HCT116 (cell line): ENCODE measurements at regions not wholly inside any gene's neighbourhood (a gene's known extent, or its start where the extent isn't known, plus 50 kb on each side); places are given as distances from the start of the nearest gene placed in this dataset.

Experiments used
- ATAC-seq: fragments of 200-7000 bp; cut with Tn5 transposase; 2 replicates; pipeline ENCODE4 v1.9.1; 2020; ENCODE audit warnings: mild to moderate bottlenecking, moderate library complexity
- BruUV-seq: library from RNA; stranded (reverse); fragments of 400-500 nt; replicated peaks from 2 replicates; lab custom pipeline; 2021; lab: Mats Ljungman, UMichigan
- CTCF ChIA-PET: fragments of 300-600 bp; sonication (Branson Sonifier 250); formaldehyde crosslinking; loops from one replicate; lab custom pipeline; 2021; ENCODE audit warnings: antibody characterized with exemption; lab: Charles Lee
- POLR2A ChIA-PET: fragments of 300-600, 350-600 bp; sonication (Branson Sonifier 250); formaldehyde crosslinking; loops from one replicate; lab custom pipeline; 2021; ENCODE audit warnings: antibody characterized with exemption; lab: Charles Lee
- RAD21 ChIA-PET, 2 experiments: fragments of 300-600 bp; sonication (Branson Sonifier 250); formaldehyde crosslinking; loops; one replicate each; lab custom pipeline; 2023; ENCODE audit warnings: low total read pairs in 2 of 2; ENCODE audit not compliant: uncharacterized antibody in 2 of 2, unreplicated experiment in 2 of 2, low non-redundant PET in 1 of 2; lab: Charles Lee
- DNase-seq: peaks from one replicate; pipeline ENCODE4 v3.0.0-alpha.2; 2010; ENCODE audit warnings: low read depth, low spot score
- H2AFZ ChIP-seq: fragments of 200-600 bp; shearing (Covaris generic), sonication (generic); 2 replicates; pipeline ENCODE4 v1.6.1; 2017; ENCODE audit warnings: low read depth, mixed run types, mixed read lengths, antibody characterized with exemption, low read length; ENCODE audit not compliant: poor library complexity, severe bottlenecking
- H3K27ac ChIP-seq: 2 replicates; pipeline ENCODE4 v1.5.1; 2012; ENCODE audit warnings: low read depth, low read length
- H3K27me3 ChIP-seq: fragments of 200-600 bp; sonication (generic); 2 replicates; pipeline ENCODE4 v1.6.1; 2016; ENCODE audit warnings: mixed run types, low read length, mixed read lengths; ENCODE audit not compliant: insufficient read depth
- H3K36me3 ChIP-seq, 2 experiments: fragments of 200-500 bp in 1 of 2; fragments of 200-600 bp in 1 of 2; sonication (Bioruptor generic) in 1 of 2; sonication (generic) in 1 of 2; 2 replicates each; pipeline versions ENCODE4 v1.5.1 to v1.6.1; 2014 to 2016; ENCODE audit warnings: low read length in 2 of 2, inconsistent platforms in 1 of 2, mixed read lengths in 1 of 2, mixed run types in 1 of 2; ENCODE audit not compliant: insufficient read depth in 2 of 2, control insufficient read depth in 1 of 2
- H3K4me1 ChIP-seq, 2 experiments: fragments of 200-600 bp in 1 of 2; sonication (generic) in 1 of 2; 2 replicates each; pipeline versions ENCODE4 v1.5.1 to v1.6.1; 2012 to 2017; ENCODE audit warnings: low read length in 2 of 2, inconsistent platforms in 1 of 2, mild to moderate bottlenecking in 1 of 2, mixed read lengths in 1 of 2, mixed run types in 1 of 2, moderate library complexity in 1 of 2; ENCODE audit not compliant: insufficient read depth in 2 of 2, control insufficient read depth in 1 of 2
- H3K4me2 ChIP-seq: fragments of 200-600 bp; sonication (generic); 2 replicates; pipeline ENCODE4 v1.6.1; 2017; ENCODE audit warnings: mixed run types, low read length, mixed read lengths
- H3K4me3 ChIP-seq, 2 experiments: fragments of 200-600 bp in 1 of 2; sonication (generic) in 1 of 2; replicated peaks in 1 of 2; 2 replicates each; pipeline ENCODE4 v1.5.1; 2011 to 2016; ENCODE audit warnings: low read length in 2 of 2, control low read depth in 1 of 2, low read depth in 1 of 2, mild to moderate bottlenecking in 1 of 2, mixed read lengths in 1 of 2, mixed run types in 1 of 2
- H3K79me2 ChIP-seq: fragments of 200-600 bp; sonication (generic); 2 replicates; pipeline ENCODE4 v1.6.1; 2017; ENCODE audit warnings: mild to moderate bottlenecking, mixed run types, low read length, moderate library complexity, mixed read lengths; ENCODE audit not compliant: insufficient read depth
- H3K9ac ChIP-seq: fragments of 200-600 bp; sonication (generic); 2 replicates; pipeline ENCODE4 v1.6.1; 2016; ENCODE audit warnings: low read length, mixed read lengths
- H3K9me2 ChIP-seq: fragments of 200-600 bp; sonication (generic), shearing (Covaris generic); 2 replicates; pipeline ENCODE4 v1.6.1; 2017; ENCODE audit warnings: mixed run types, mild to moderate bottlenecking, moderate library complexity; ENCODE audit not compliant: insufficient read depth
- H3K9me3 ChIP-seq, 2 experiments: fragments of 200-500 bp in 1 of 2; fragments of 200-600 bp in 1 of 2; sonication (Bioruptor generic) in 1 of 2; sonication (generic) in 1 of 2; 2 replicates each; pipeline ENCODE4 v1.6.1; 2014 to 2017; ENCODE audit warnings: low read length in 2 of 2, mixed read lengths in 2 of 2, inconsistent platforms in 1 of 2, low read depth in 1 of 2, mild to moderate bottlenecking in 1 of 2, mixed run types in 1 of 2, moderate library complexity in 1 of 2; ENCODE audit not compliant: control insufficient read depth in 1 of 2, insufficient read depth in 1 of 2
- H4K20me1 ChIP-seq: fragments of 200-600 bp; sonication (generic), shearing (Covaris generic); 2 replicates; pipeline ENCODE4 v1.6.1; 2017; ENCODE audit warnings: mixed run types, mild to moderate bottlenecking, moderate library complexity; ENCODE audit not compliant: insufficient read depth
- CEBPB ChIP-seq: IDR thresholded peaks from 2 replicates; pipeline ENCODE4 v1.6.1; 2012; ENCODE audit warnings: low read depth
- EGR1 ChIP-seq: IDR thresholded peaks from 2 replicates; pipeline ENCODE4 v1.6.1; 2012; ENCODE audit warnings: low read depth
- FOSL1 ChIP-seq: IDR thresholded peaks from 2 replicates; pipeline ENCODE4 v1.6.1; 2012; ENCODE audit warnings: low read depth
- JUND ChIP-seq: IDR thresholded peaks from 2 replicates; pipeline ENCODE4 v1.6.1; 2012
- RAD21 ChIP-seq: IDR thresholded peaks from 2 replicates; pipeline ENCODE4 v1.6.1; 2012; ENCODE audit warnings: low read depth, mild to moderate bottlenecking
- SIN3A ChIP-seq: IDR thresholded peaks from 2 replicates; pipeline ENCODE4 v1.6.1; 2012; ENCODE audit warnings: low read depth
- TCF7L2 ChIP-seq: IDR thresholded peaks from 2 replicates; pipeline ENCODE4 v1.7.0; 2011; ENCODE audit warnings: borderline replicate concordance, inconsistent platforms; ENCODE audit not compliant: insufficient read depth, insufficient read length; ENCODE audit errors: extremely low read depth
- YY1 ChIP-seq: IDR thresholded peaks from 2 replicates; pipeline ENCODE4 v1.6.1; 2011; ENCODE audit warnings: low read length, low read depth, moderate library complexity, mild to moderate bottlenecking; ENCODE audit not compliant: insufficient replicate concordance; ENCODE audit errors: extremely low read depth
- ZFX ChIP-seq: fragments of 450-650 bp; IDR thresholded peaks from 2 replicates; pipeline ENCODE4 v1.6.1; 2017
- ZNF274 ChIP-seq: fragments of 200-500 bp; sonication (Bioruptor generic); IDR thresholded peaks from 2 replicates; pipeline ENCODE4 v1.6.1; 2014; ENCODE audit warnings: mild to moderate bottlenecking, low read depth, low read length, inconsistent platforms
- intact Hi-C: fragments of 100-400 bp; cut with micrococcal nuclease; formaldehyde crosslinking; loops from 2 replicates; pipeline ENCODE4 v1.10.0; 2022
- TF ChIP-seq, protein P1 (sequence below): IDR thresholded peaks from 2 replicates; pipeline ENCODE4 v1.6.1; 2012
- TF ChIP-seq, protein P2 (sequence below): IDR thresholded peaks from 2 replicates; pipeline ENCODE4 v1.6.1; 2011; ENCODE audit warnings: mild to moderate bottlenecking, low read length, moderate library complexity; ENCODE audit not compliant: insufficient replicate concordance; ENCODE audit errors: extremely low read depth
- TF ChIP-seq, protein P3 (sequence below): IDR thresholded peaks from 2 replicates; pipeline ENCODE4 v1.6.1; 2012; ENCODE audit warnings: low read depth

DNA sequence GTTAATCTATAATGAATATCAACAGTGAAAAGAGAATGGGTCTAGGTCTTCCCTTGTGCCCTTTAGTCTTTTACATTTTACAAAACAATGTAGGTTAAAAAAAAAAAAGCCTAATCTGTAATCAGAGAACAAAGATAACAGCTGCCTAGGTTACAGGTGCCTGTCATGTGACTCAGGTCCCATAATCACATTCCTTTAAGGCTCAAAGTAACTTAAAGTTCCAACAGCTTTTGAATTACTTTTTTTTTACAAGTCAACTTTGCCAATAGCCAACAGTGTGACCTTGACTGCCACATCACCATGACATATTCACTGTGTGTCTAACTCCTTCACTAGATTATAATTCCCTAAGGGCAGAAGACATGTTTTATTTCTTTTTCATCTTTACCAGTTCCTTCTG, 237.0 kb upstream of the API5 start (continued):
- TF ChIP-seq ZNF274 (no peak), RAD21 (no peak), JUND (no peak), ZFX (no peak)
- TF ChIP-seq, protein P1, sequence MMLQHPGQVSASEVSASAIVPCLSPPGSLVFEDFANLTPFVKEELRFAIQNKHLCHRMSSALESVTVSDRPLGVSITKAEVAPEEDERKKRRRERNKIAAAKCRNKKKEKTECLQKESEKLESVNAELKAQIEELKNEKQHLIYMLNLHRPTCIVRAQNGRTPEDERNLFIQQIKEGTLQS: no peak
- TF ChIP-seq, protein P2, sequence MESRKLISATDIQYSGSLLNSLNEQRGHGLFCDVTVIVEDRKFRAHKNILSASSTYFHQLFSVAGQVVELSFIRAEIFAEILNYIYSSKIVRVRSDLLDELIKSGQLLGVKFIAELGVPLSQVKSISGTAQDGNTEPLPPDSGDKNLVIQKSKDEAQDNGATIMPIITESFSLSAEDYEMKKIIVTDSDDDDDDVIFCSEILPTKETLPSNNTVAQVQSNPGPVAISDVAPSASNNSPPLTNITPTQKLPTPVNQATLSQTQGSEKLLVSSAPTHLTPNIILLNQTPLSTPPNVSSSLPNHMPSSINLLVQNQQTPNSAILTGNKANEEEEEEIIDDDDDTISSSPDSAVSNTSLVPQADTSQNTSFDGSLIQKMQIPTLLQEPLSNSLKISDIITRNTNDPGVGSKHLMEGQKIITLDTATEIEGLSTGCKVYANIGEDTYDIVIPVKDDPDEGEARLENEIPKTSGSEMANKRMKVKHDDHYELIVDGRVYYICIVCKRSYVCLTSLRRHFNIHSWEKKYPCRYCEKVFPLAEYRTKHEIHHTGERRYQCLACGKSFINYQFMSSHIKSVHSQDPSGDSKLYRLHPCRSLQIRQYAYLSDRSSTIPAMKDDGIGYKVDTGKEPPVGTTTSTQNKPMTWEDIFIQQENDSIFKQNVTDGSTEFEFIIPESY: no peak

DNA sequence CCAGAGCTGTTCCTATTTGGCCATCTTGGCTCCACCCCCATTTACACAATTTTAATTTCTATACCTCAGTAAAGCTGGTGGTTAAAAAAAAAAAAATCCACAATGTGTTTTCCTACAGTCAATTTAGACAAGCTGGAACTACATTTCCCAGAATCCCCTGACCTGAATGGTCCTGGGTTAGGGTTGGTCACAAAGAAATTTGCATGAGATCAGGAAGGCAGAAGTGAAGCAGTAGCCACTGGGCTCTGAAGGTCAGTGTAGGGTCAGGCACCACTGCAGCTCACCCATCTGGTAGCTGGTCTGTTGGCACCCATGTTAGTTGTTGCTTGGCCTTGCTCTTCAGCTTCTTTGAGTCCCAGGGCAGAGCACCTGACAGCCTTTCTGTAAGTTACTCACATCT, 210.7 kb upstream of the API5 start:
- TF ChIP-seq, protein P2: no peak
- TF ChIP-seq EGR1 (no peak), YY1 (no peak), CEBPB (no peak), SIN3A (no peak), FOSL1 (no peak), TCF7L2 (no peak)
- TF ChIP-seq, protein P3, sequence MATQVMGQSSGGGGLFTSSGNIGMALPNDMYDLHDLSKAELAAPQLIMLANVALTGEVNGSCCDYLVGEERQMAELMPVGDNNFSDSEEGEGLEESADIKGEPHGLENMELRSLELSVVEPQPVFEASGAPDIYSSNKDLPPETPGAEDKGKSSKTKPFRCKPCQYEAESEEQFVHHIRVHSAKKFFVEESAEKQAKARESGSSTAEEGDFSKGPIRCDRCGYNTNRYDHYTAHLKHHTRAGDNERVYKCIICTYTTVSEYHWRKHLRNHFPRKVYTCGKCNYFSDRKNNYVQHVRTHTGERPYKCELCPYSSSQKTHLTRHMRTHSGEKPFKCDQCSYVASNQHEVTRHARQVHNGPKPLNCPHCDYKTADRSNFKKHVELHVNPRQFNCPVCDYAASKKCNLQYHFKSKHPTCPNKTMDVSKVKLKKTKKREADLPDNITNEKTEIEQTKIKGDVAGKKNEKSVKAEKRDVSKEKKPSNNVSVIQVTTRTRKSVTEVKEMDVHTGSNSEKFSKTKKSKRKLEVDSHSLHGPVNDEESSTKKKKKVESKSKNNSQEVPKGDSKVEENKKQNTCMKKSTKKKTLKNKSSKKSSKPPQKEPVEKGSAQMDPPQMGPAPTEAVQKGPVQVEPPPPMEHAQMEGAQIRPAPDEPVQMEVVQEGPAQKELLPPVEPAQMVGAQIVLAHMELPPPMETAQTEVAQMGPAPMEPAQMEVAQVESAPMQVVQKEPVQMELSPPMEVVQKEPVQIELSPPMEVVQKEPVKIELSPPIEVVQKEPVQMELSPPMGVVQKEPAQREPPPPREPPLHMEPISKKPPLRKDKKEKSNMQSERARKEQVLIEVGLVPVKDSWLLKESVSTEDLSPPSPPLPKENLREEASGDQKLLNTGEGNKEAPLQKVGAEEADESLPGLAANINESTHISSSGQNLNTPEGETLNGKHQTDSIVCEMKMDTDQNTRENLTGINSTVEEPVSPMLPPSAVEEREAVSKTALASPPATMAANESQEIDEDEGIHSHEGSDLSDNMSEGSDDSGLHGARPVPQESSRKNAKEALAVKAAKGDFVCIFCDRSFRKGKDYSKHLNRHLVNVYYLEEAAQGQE: no peak
- no peak for DNase-seq

More for the DNA sequence above, 210.7 kb upstream of the API5 start:
- no peaks in the 10 kb centered on the region for H3K79me2 ChIP-seq
- intact Hi-C loops: no loop called here
- H3K4me1 ChIP-seq: no peaks in the 10 kb centered on the region
- no peaks in the 10 kb centered on the region for H3K9me3 ChIP-seq
- BruUV-seq: no TSS peak
- H3K27ac ChIP-seq: no peak overlapping the region
- H4K20me1 ChIP-seq: no peaks in the 10 kb centered on the region
- H3K4me3 ChIP-seq: no peak overlapping the region
- ChIA-PET RAD21 (no interaction called here), CTCF (no interaction called here), POLR2A (no interaction called here)
- H3K27me3 ChIP-seq: no peaks in the 10 kb centered on the region
- H2AFZ ChIP-seq: no peak overlapping the region
- no peak overlapping the region for H3K4me2 ChIP-seq
- no peaks in the 10 kb centered on the region for H3K9me2 ChIP-seq
- ATAC-seq: no peak
- no peak overlapping the region for H3K9ac ChIP-seq
- H3K36me3 ChIP-seq: no peaks in the 10 kb centered on the region
